ENCODE measurements at regions not wholly inside any gene's neighbourhood (a gene's known extent, or its start where the extent isn't known, plus 50 kb on each side); places are given as distances from the start of the nearest gene placed in this dataset.

DNA sequence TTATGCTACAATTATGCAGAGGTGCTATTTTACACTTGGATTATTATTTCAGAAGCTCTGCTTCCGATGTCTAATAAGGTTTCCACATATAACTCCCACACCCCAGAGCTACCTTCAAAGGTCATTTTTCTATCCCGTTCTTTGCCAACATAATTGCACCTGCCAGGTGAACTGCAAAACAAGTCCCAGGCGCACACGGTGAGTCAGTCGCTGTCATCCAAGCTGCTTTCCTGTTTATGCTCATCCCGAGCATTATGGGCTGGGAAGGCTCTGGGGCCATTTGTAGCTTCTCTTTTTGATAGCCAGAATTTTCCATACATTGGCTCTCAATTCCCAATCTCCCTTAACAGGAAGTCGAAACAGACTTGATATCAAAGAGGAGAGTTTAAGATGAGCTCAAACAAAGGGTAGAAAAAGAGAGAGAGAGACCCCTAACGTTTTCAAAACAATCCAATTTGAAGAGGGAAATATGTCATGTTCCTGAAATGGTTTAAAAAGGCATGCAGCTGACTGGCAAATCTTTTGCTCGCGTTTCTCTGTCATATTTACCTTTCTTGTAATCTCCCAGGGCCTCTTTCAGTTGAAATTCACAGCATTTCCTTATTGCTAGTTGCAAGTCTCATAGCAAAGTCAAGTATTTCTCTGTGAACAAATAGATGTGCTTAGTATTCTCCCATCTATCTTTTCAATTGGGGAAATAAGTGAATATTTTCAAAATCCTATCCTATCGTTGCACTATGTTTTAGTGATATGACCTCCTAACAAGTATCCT is 815.9 kb downstream of the KCNA4 start:
- TF ChIP-seq, protein P1, sequence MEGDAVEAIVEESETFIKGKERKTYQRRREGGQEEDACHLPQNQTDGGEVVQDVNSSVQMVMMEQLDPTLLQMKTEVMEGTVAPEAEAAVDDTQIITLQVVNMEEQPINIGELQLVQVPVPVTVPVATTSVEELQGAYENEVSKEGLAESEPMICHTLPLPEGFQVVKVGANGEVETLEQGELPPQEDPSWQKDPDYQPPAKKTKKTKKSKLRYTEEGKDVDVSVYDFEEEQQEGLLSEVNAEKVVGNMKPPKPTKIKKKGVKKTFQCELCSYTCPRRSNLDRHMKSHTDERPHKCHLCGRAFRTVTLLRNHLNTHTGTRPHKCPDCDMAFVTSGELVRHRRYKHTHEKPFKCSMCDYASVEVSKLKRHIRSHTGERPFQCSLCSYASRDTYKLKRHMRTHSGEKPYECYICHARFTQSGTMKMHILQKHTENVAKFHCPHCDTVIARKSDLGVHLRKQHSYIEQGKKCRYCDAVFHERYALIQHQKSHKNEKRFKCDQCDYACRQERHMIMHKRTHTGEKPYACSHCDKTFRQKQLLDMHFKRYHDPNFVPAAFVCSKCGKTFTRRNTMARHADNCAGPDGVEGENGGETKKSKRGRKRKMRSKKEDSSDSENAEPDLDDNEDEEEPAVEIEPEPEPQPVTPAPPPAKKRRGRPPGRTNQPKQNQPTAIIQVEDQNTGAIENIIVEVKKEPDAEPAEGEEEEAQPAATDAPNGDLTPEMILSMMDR (IDR thresholded peaks at IDR 0.05; ENCODE audit: insufficient read depth, low read length, poor library complexity, severe bottlenecking) = no peak
- TF ChIP-seq EZH2phosphoT487 (conservative IDR thresholded peaks at IDR 0.05; ENCODE audit: low read length) = no peak

Data from SU-DHL-6 (cell line).